WERI-Rb-1 (cell line): ENCODE measurements at regions not wholly inside any gene's neighbourhood (a gene's known extent, or its start where the extent isn't known, plus 50 kb on each side); places are given as distances from the start of the nearest gene placed in this dataset.

Experiments
- DNase-seq: peaks from one replicate; pipeline ENCODE4 v3.0.0-alpha.2; 2020
- H3K27ac ChIP-seq: fragments of 250-450 bp; sonication (Bioruptor Pico); 2 replicates; pipeline ENCODE4 v1.5.1; 2020; ENCODE audit warnings: mild to moderate bottlenecking, moderate library complexity
- H3K27me3 ChIP-seq: fragments of 250-450 bp; sonication (Bioruptor Pico); 2 replicates; pipeline ENCODE4 v1.5.1; 2021; ENCODE audit warnings: mild to moderate bottlenecking, low read depth, moderate library complexity; ENCODE audit not compliant: insufficient read depth, severe bottlenecking
- H3K36me3 ChIP-seq: fragments of 250-450 bp; sonication (Bioruptor Pico); 2 replicates; pipeline ENCODE4 v1.5.1; 2020; ENCODE audit warnings: mild to moderate bottlenecking, moderate library complexity
- H3K4me3 ChIP-seq: 2 replicates; pipeline ENCODE4 v1.5.1; 2011; ENCODE audit warnings: low read depth, mild to moderate bottlenecking, control low read depth, low read length
- H3K9me3 ChIP-seq: fragments of 250-450 bp; sonication (Bioruptor Pico); 2 replicates; pipeline ENCODE4 v1.5.1; 2021; ENCODE audit warnings: mild to moderate bottlenecking, moderate library complexity; ENCODE audit not compliant: severe bottlenecking
- CTCF ChIP-seq: IDR thresholded peaks from 2 replicates; pipeline ENCODE4 v1.5.1; 2011; ENCODE audit warnings: low read depth, mild to moderate bottlenecking, control low read depth, inconsistent platforms, low read length

- DNase-seq = no peak
- no peak overlapping the region for H3K27ac ChIP-seq
Measured at GRCh38 chr12:59046763-59047534, 126.6 kb upstream of the LRIG3 start.

DNA sequence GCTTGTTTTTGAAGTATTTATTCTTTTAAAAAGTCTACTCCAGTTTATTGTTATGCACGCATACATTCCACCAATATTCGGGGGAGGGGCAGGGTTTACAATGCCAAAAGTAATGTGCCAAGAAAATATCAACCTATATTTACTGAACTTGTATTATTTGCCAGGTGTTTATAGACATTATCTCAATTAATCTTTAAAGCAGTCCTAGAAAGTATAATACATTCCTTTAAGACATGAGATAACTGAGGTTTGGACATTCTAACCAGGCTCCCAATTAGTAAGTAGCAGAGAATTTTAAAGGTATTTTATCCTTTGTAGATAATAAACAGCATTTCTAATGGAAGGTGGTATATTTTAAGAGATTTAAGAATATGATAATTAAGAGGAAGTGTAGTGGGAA, 124.5 kb upstream of the LRIG3 start:
- H3K27ac ChIP-seq = no peak overlapping the region
- no peaks in the 10 kb centered on the region for H3K9me3 ChIP-seq
- no peaks in the 10 kb centered on the region for H3K27me3 ChIP-seq
- no peak for DNase-seq
- no peak overlapping the region for H3K4me3 ChIP-seq
- no peaks in the 10 kb centered on the region for H3K36me3 ChIP-seq
- no peak for TF ChIP-seq CTCF

More at GRCh38 chr12:59046763-59047534, 126.6 kb upstream of the LRIG3 start:
- Histone ChIP-seq H3K9me3 (no peaks in the 10 kb centered on the region), H3K4me3 (no peak overlapping the region), H3K36me3 (no peaks in the 10 kb centered on the region), H3K27me3 (no peaks in the 10 kb centered on the region)
- TF ChIP-seq CTCF = no peak

DNA sequence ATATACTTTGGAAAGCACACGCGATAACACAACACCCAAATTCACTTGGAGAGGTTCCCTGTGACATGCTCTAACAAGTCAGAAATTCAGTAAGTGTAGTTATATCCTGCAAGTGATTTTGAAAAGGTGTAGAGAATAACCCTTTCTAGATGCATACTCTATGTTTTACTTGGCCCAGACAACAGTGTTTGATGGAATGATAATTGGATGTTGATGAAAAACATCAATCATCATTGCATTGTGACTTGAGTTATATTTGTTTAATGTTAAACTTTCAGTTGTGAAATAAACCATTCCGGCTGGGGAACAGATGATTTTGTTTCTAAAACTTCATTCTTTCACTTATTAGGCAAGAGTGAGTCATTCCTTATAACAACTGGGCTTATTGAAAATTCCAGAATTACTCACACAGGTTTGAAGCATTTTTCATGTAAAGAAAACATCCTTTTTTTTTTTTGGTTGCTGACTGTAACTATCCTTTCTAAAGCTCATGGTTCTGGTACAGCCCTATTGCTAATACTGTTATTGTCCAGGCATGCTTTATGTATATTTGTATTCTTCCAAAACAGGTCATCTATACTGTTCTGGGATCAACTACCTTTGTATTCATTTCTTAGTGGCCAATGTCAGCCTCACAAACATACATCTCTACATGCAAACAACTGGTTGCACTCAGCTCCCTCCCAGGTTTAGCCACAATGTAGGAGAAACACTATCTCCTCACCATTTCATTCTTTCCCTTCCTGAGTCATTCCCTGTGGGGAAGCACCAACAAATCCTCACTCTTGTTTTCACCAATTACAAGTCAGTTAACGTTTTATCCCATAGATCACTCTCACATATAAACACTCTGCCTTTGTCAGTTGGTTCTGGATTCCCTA, 121.2 kb upstream of the LRIG3 start:
- no peak for DNase-seq
- Histone ChIP-seq H3K9me3 (no peaks in the 10 kb centered on the region), H3K36me3 (no peaks in the 10 kb centered on the region), H3K4me3 (no peak overlapping the region), H3K27me3 (no peaks in the 10 kb centered on the region), H3K27ac (no peak overlapping the region)
- no peak for TF ChIP-seq CTCF

GRCh38 chr12:59040656-59041055, 120.4 kb upstream of the LRIG3 start:
- Histone ChIP-seq H3K36me3 (no peaks in the 10 kb centered on the region), H3K4me3 (no peak overlapping the region), H3K27me3 (no peaks in the 10 kb centered on the region), H3K27ac (no peak overlapping the region), H3K9me3 (no peaks in the 10 kb centered on the region)
- no peak for TF ChIP-seq CTCF
- no peak for DNase-seq

GRCh38 chr12:59040043-59040442, 119.7 kb upstream of the LRIG3 start:
- DNase-seq = no peak
- Histone ChIP-seq H3K36me3 (no peaks in the 10 kb centered on the region), H3K4me3 (no peak overlapping the region), H3K27ac (no peak overlapping the region), H3K9me3 (no peaks in the 10 kb centered on the region), H3K27me3 (no peaks in the 10 kb centered on the region)
- TF ChIP-seq CTCF = no peak
